B cell (primary cell): ENCODE measurements at regions not wholly inside any gene's neighbourhood (a gene's known extent, or its start where the extent isn't known, plus 50 kb on each side); places are given as distances from the start of the nearest gene placed in this dataset.
"Not testable (repeated sequence)": the region's sequence is repeated elsewhere in the genome, so short reads cannot be mapped to it uniquely, and the experiment has no call there.

ENCODE experiments used
- ATAC-seq: fragments of 200-7000 bp; cut with Tn5 transposase; one replicate; pipeline ENCODE4 v1.10.0; 2021; ENCODE audit warnings: low read depth, mild to moderate bottlenecking, moderate number of reproducible peaks, moderate library complexity
- CTCF ChIA-PET: fragments of 350-600 bp; sonication (Branson Sonifier 250); formaldehyde crosslinking; loops from one replicate; lab custom pipeline; 2021; ENCODE audit warnings: antibody characterized with exemption, inconsistent platforms; lab: Charles Lee
- POLR2A ChIA-PET: fragments of 350-600 bp; sonication (Branson Sonifier 250); formaldehyde crosslinking; loops from one replicate; lab custom pipeline; 2021; ENCODE audit warnings: antibody characterized with exemption; lab: Charles Lee
- DNase-seq: peaks from one replicate; pipeline ENCODE4 v3.0.0; 2013
- H2AFZ ChIP-seq: 2 replicates; pipeline ENCODE4 v1.6.1; 2012; ENCODE audit warnings: mild to moderate bottlenecking, low read depth, low read length; ENCODE audit not compliant: insufficient read depth, poor library complexity, severe bottlenecking
- H3K27ac ChIP-seq, 2 donors: 1 replicate in 1 of 2; 2 replicates in 1 of 2; pipeline ENCODE4 v1.5.1; 2012 to 2013; ENCODE audit warnings: low read length in 2 of 2, mild to moderate bottlenecking in 2 of 2, moderate library complexity in 1 of 2
- H3K27me3 ChIP-seq, 4 experiments: fragments of 200-600 bp in 1 of 4; sonication (generic) in 1 of 4; replicated peaks in 1 of 4; 1 replicate in 2 of 4; 2 replicates in 2 of 4; pipeline versions ENCODE4 v1.6.1 to v1.7.0; 2013 to 2016; ENCODE audit warnings: low read length in 3 of 4, mild to moderate bottlenecking in 2 of 4, mixed read lengths in 1 of 4, moderate library complexity in 1 of 4; ENCODE audit not compliant: insufficient read depth in 4 of 4, control insufficient read depth in 3 of 4; ENCODE audit errors: control extremely low read depth in 1 of 4
- H3K36me3 ChIP-seq, 2 experiments: replicated peaks in 1 of 2; 1 replicate in 1 of 2; 2 replicates in 1 of 2; pipeline versions ENCODE4 v1.6.1 to v1.7.1; 2013; ENCODE audit warnings: low read length in 1 of 2; ENCODE audit not compliant: insufficient read depth in 2 of 2, control insufficient read depth in 1 of 2; ENCODE audit errors: control extremely low read depth in 1 of 2, extremely low read depth in 1 of 2
- H3K4me1 ChIP-seq, 2 donors: fragments of 200-600 bp in 1 of 2; sonication (generic) in 1 of 2; 1 replicate in 1 of 2; 2 replicates in 1 of 2; pipeline versions ENCODE4 v1.5.1 to v1.6.1; 2013 to 2017; ENCODE audit warnings: low read length in 2 of 2; ENCODE audit not compliant: control insufficient read depth in 2 of 2, insufficient read depth in 2 of 2
- H3K4me2 ChIP-seq: replicated peaks from 2 replicates; pipeline ENCODE3; 2012; ENCODE audit warnings: mild to moderate bottlenecking, low read depth, low read length; ENCODE audit not compliant: poor library complexity, severe bottlenecking
- H3K4me3 ChIP-seq, 5 experiments: fragments of 200-600 bp in 1 of 5; sonication (generic) in 1 of 5; 1 replicate in 3 of 5; 2 replicates in 2 of 5; pipeline versions ENCODE4 v1.5.1 to v1.7.0; 2011 to 2016; ENCODE audit warnings: low read length in 4 of 5, mild to moderate bottlenecking in 4 of 5, low read depth in 2 of 5, control low read depth in 1 of 5, moderate library complexity in 1 of 5; ENCODE audit not compliant: insufficient read depth in 1 of 5; ENCODE audit errors: control extremely low read depth in 1 of 5, extremely low read depth in 1 of 5
- H3K79me2 ChIP-seq: fragments of 200-600 bp; sonication (generic); one replicate; pipeline ENCODE4 v1.6.0; 2016; ENCODE audit warnings: low read length; ENCODE audit not compliant: control insufficient read depth, insufficient read depth
- H3K9ac ChIP-seq: fragments of 200-600 bp; sonication (generic); 2 replicates; pipeline ENCODE4 v1.6.1; 2017; ENCODE audit warnings: mild to moderate bottlenecking, low read length, moderate library complexity
- H3K9me3 ChIP-seq, 3 donors: one replicate each; pipeline versions ENCODE4 v1.6.1 to v1.7.1; 2013; ENCODE audit warnings: low read length in 2 of 3; ENCODE audit not compliant: control insufficient read depth in 2 of 3, insufficient read depth in 1 of 3; ENCODE audit errors: control extremely low read depth in 1 of 3
- H4K20me1 ChIP-seq: 2 replicates; pipeline ENCODE4 v1.6.0; 2012; ENCODE audit warnings: mild to moderate bottlenecking, low read length; ENCODE audit not compliant: insufficient read depth, control insufficient read depth, poor library complexity, severe bottlenecking
- H3K27ac Mint-ChIP-seq: one replicate; pipeline ENCODE4 v1.8.0; 2021; ENCODE audit warnings: mixed read lengths
- H3K27me3 Mint-ChIP-seq: one replicate; pipeline ENCODE4 v1.8.0; 2021; ENCODE audit warnings: mixed read lengths
- H3K4me1 Mint-ChIP-seq: one replicate; pipeline ENCODE4 v1.8.0; 2021; ENCODE audit warnings: mixed read lengths
- H3K4me3 Mint-ChIP-seq: one replicate; pipeline ENCODE4 v1.8.0; 2021; ENCODE audit warnings: mixed read lengths
- H3K9me3 Mint-ChIP-seq: one replicate; pipeline ENCODE4 v1.8.0; 2022; ENCODE audit warnings: mixed read lengths; ENCODE audit not compliant: insufficient read depth
- CTCF ChIP-seq: fragments of 200-600 bp; IDR thresholded peaks from one replicate; pipeline ENCODE4 v1.8.0; 2022; ENCODE audit warnings: antibody characterized with exemption, mild to moderate bottlenecking
- EZH2 ChIP-seq: IDR thresholded peaks from 2 replicates; pipeline ENCODE4 v1.6.1; 2012; ENCODE audit warnings: borderline replicate concordance, low read depth, mild to moderate bottlenecking, moderate library complexity, low read length; ENCODE audit not compliant: insufficient read depth, poor library complexity, severe bottlenecking
- WGBS: methylation state at CpG from one replicate; pipeline ENCODE4 v1.1.5; 2013; ENCODE audit warnings: missing lambda C conversion rate; ENCODE audit not compliant: insufficient coverage; 5-methylcytosine and 5-hydroxymethylcytosine counted together
- intact Hi-C: fragments of 100-400 bp; cut with micrococcal nuclease; formaldehyde crosslinking; loops from one replicate; pipeline ENCODE4 v1.10.0; 2022

DNA sequence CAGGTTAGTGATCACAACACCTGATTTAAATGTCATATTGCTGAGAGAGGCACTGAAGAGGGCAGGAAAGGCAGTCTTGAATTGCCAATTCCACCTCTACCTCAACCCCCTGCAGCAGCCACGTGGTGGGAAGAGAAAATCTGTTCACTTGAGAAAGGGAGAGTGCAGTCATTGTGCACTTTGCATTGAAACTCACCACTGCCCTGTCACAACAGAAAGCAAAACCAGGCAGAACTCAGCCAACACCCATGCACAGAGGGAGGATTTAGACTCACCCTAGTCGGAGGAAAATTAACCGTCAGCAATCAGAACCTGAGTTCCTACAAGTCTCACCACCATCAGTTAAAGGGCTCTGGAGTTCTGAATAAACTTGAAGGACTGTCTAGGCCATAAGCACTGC lies 1040.2 kb downstream of the HACE1 start:
- H3K9ac ChIP-seq: no peak overlapping the region
- H3K36me3 ChIP-seq: no peaks in the 10 kb centered on the region
- no CpG with 5 or more reads among the region's 3 CpGs for WGBS
- no peaks in the 10 kb centered on the region for H3K79me2 ChIP-seq
- no peak overlapping the region for H3K27ac ChIP-seq
- Mint-ChIP-seq H3K4me3 (no peak overlapping the region), H3K27me3 (no peaks in the 10 kb centered on the region), H3K4me1 (no peaks in the 10 kb centered on the region), H3K27ac (no peak overlapping the region), H3K9me3 (peaks cover 4% of the 10 kb centered on the region)
- H2AFZ ChIP-seq: no peak overlapping the region
- no peak overlapping the region for H3K4me3 ChIP-seq
- TF ChIP-seq CTCF: no peak
- no peak for TF ChIP-seq EZH2
- no peaks in the 10 kb centered on the region for H4K20me1 ChIP-seq
- H3K4me1 ChIP-seq: no peaks in the 10 kb centered on the region
- H3K9me3 ChIP-seq: no peaks in the 10 kb centered on the region
- no peak for ATAC-seq
- no peak for DNase-seq
- POLR2A ChIA-PET: no interaction called here
- H3K27me3 ChIP-seq: no peaks in the 10 kb centered on the region
- no peak overlapping the region for H3K4me2 ChIP-seq
- intact Hi-C loops: no loop called here
- CTCF ChIA-PET: no interaction called here

DNA sequence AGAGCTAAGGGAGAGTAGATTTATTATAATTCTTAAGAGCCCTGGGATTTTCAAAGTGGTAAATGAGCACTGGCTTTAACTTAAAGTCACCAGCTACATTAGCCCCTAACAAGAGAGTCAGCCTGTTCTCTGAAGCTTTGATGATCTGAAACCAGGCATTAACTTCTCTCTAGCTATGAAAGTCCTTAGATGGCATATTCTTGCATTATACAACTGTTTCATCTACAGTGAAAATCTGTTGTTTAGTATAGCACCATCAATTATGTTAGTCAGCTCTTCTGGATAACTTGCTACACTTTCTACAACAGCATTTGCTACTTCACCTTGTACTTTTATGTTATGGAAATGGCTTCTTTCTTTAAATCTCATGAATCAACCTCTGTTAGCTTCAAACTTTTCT lies 1046.7 kb downstream of the HACE1 start:
- H3K4me3 Mint-ChIP-seq: no peak overlapping the region
- no peak overlapping the region for H3K27ac ChIP-seq
- no peaks in the 10 kb centered on the region for H3K4me1 Mint-ChIP-seq
- no peak overlapping the region for H3K9ac ChIP-seq
- no peaks in the 10 kb centered on the region for H3K9me3 ChIP-seq
- H3K36me3 ChIP-seq: no peaks in the 10 kb centered on the region
- CTCF ChIA-PET: no interaction called here
- DNase-seq (no peak), ATAC-seq (no peak)
- POLR2A ChIA-PET: no interaction called here
- H3K27me3 ChIP-seq: no peaks in the 10 kb centered on the region
- no peaks in the 10 kb centered on the region for H4K20me1 ChIP-seq
- H3K79me2 ChIP-seq: no peaks in the 10 kb centered on the region
- TF ChIP-seq CTCF (no peak), EZH2 (no peak)
- H3K4me1 ChIP-seq: no peaks in the 10 kb centered on the region
- peaks cover 10% of the 10 kb centered on the region for H3K9me3 Mint-ChIP-seq
- no peak overlapping the region for H2AFZ ChIP-seq
- no peak overlapping the region for H3K4me2 ChIP-seq
- H3K27ac Mint-ChIP-seq: no peak overlapping the region
- no peaks in the 10 kb centered on the region for H3K27me3 Mint-ChIP-seq
- intact Hi-C loops: no loop called here
- H3K4me3 ChIP-seq: no peak overlapping the region

DNA sequence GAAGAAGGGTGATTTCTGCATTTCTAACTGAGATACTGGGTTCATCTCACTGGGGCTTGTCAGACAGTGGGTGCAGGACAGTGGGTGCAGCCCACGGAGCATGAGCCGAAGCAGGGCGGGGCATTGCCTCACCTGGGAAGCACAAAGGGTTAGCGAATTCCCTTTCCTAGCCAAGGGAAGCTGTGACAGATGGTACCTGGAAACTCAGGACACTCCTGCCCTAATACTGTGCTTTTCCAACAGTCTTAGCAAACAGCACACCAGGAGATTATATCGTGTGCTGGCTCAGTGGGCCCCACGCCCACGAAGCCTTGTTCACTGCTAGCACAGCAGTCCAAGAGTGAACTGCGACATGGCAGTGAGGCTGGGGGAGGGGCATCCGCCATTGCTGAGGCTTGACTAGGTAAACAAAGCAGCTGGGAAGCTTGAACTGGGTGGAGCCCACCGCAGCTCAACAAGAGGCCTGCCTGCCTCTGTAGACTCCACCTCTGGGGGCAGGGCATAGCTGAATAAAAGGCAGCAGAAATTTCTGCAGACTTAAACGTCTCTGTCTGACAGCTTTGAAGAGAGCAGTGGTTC lies 1057.7 kb downstream of the HACE1 start:
- H3K27ac ChIP-seq, H3K36me3 ChIP-seq, H3K9me3 Mint-ChIP-seq, H3K4me2 ChIP-seq, intact Hi-C loops, ATAC-seq, CTCF ChIA-PET, DNase-seq, H3K4me1 Mint-ChIP-seq, H3K79me2 ChIP-seq, H3K4me3 ChIP-seq, H4K20me1 ChIP-seq, H3K27me3 Mint-ChIP-seq, H3K27ac Mint-ChIP-seq, H3K9ac ChIP-seq, H3K4me3 Mint-ChIP-seq, H3K9me3 ChIP-seq, POLR2A ChIA-PET, H2AFZ ChIP-seq, H3K27me3 ChIP-seq, H3K4me1 ChIP-seq: not testable (repeated sequence)
- 88% methylated on average over 10 of the region's 11 CpGs for WGBS
